Kidney epithelial cell (primary cell): ENCODE measurements at regions not wholly inside any gene's neighbourhood (a gene's known extent, or its start where the extent isn't known, plus 50 kb on each side); places are given as distances from the start of the nearest gene placed in this dataset.

ENCODE experiments used
- DNase-seq: peaks from one replicate; pipeline ENCODE4 v3.0.0-alpha.2; 2010; ENCODE audit warnings: low read depth
- H3K27me3 ChIP-seq: 2 replicates; pipeline ENCODE4 v1.6.0; 2011; ENCODE audit warnings: low read length; ENCODE audit not compliant: control insufficient read depth, insufficient read depth
- H3K36me3 ChIP-seq: 2 replicates; pipeline ENCODE4 v1.5.1; 2011; ENCODE audit warnings: low read length; ENCODE audit not compliant: control insufficient read depth, insufficient read depth
- H3K4me3 ChIP-seq: 2 replicates; pipeline ENCODE4 v1.5.1; 2011; ENCODE audit warnings: low read depth, mild to moderate bottlenecking, control low read depth, low read length
- TF ChIP-seq, protein P1 (sequence below): IDR thresholded peaks from 2 replicates; pipeline ENCODE4 v1.5.1; 2011; ENCODE audit warnings: mild to moderate bottlenecking, moderate library complexity, low read length, control low read depth, inconsistent platforms; ENCODE audit not compliant: insufficient read depth, poor library complexity, severe bottlenecking

- no peak for DNase-seq
- no peak overlapping the region for H3K4me3 ChIP-seq
- TF ChIP-seq, protein P1, sequence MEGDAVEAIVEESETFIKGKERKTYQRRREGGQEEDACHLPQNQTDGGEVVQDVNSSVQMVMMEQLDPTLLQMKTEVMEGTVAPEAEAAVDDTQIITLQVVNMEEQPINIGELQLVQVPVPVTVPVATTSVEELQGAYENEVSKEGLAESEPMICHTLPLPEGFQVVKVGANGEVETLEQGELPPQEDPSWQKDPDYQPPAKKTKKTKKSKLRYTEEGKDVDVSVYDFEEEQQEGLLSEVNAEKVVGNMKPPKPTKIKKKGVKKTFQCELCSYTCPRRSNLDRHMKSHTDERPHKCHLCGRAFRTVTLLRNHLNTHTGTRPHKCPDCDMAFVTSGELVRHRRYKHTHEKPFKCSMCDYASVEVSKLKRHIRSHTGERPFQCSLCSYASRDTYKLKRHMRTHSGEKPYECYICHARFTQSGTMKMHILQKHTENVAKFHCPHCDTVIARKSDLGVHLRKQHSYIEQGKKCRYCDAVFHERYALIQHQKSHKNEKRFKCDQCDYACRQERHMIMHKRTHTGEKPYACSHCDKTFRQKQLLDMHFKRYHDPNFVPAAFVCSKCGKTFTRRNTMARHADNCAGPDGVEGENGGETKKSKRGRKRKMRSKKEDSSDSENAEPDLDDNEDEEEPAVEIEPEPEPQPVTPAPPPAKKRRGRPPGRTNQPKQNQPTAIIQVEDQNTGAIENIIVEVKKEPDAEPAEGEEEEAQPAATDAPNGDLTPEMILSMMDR: no peak
- no peaks in the 10 kb centered on the region for H3K27me3 ChIP-seq
- H3K36me3 ChIP-seq: no peaks in the 10 kb centered on the region
Measured at GRCh38 chr14:22460461-22461195, 128.4 kb downstream of the DAD1 start.

GRCh38 chr14:22458737-22459136 is 130.3 kb downstream of the DAD1 start:
- TF ChIP-seq, protein P1: no peak
- Histone ChIP-seq H3K36me3 (no peaks in the 10 kb centered on the region), H3K27me3 (no peaks in the 10 kb centered on the region), H3K4me3 (no peak overlapping the region)
- no peak for DNase-seq

GRCh38 chr14:22456998-22457594 is 131.9 kb downstream of the DAD1 start:
- H3K36me3 ChIP-seq: no peaks in the 10 kb centered on the region
- no peak for DNase-seq
- H3K4me3 ChIP-seq: no peak overlapping the region
- TF ChIP-seq, protein P1: no peak
- no peaks in the 10 kb centered on the region for H3K27me3 ChIP-seq

DNA sequence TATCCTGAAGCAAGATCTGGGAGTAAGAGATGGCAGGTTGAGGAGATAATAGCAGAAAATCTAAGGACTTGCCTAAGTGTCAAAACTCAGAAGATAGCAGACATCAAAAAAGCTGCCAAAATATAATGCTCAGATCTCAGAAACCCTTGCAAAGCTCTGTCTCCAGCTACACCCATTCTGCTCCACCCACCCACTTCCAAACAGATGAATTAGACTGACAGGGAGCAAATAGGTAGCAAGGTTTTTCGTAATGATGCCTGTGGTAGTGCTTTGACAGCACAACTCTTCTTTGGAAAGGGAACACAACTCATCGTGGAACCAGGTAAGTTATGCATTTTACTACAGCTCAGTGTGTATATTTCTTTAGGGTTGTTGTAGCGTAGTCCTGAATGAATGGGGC is 132.6 kb downstream of the DAD1 start:
- Histone ChIP-seq H3K27me3 (no peaks in the 10 kb centered on the region), H3K36me3 (no peaks in the 10 kb centered on the region), H3K4me3 (no peak overlapping the region)
- no peak for DNase-seq
- TF ChIP-seq, protein P1: no peak

- no peak for DNase-seq
- no peaks in the 10 kb centered on the region for H3K27me3 ChIP-seq
- no peak overlapping the region for H3K4me3 ChIP-seq
- TF ChIP-seq, protein P1: no peak
- no peaks in the 10 kb centered on the region for H3K36me3 ChIP-seq
Measured at GRCh38 chr14:22452330-22452729, 136.7 kb downstream of the DAD1 start.

DNA sequence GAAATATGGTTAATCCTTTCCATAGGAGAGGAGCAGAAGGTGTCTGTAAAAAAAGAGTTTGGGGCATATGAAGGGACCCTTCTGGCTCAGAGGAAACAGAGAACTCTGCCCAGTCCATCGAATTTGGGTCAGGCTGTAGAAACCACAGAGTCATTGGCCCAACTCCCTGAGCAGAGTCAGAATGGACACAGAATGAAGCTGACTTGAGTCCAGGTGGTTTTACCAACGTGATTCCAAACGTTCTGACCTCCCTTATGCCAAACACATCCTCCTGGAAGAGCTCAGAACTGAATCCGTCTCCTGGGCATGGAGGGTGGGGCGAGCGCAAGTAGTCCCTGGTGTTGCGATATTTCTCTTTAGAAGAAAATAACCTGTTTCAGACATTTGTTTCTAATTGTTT is 138.8 kb downstream of the DAD1 start:
- no peaks in the 10 kb centered on the region for H3K36me3 ChIP-seq
- H3K4me3 ChIP-seq: no peak overlapping the region
- no peaks in the 10 kb centered on the region for H3K27me3 ChIP-seq
- DNase-seq: no peak
- TF ChIP-seq, protein P1: no peak
